NCI-H510A treated with DMSO at 0.1 percent for 48 hours (cell line): ENCODE measurements at regions not wholly inside any gene's neighbourhood (a gene's known extent, or its start where the extent isn't known, plus 50 kb on each side); places are given as distances from the start of the nearest gene placed in this dataset.
"Not testable (repeated sequence)": the region's sequence is repeated elsewhere in the genome, so short reads cannot be mapped to it uniquely, and the experiment has no call there.

ENCODE experiments used
- DNase-seq: peaks from one replicate; lab custom pipeline; 2025; lab: John Stamatoyannopoulos, UW

- DNase-seq: not testable (repeated sequence)
Observed at GRCh38 chr15:88965097-88965496, 51.9 kb upstream of the MFGE8 start.

- DNase-seq: no peak
Observed at GRCh38 chr15:88970232-88970631, 57.1 kb upstream of the MFGE8 start.

GRCh38 chr15:88974392-88974791 is 61.2 kb upstream of the MFGE8 start:
- no peak for DNase-seq

- DNase-seq: no peak
Observed at GRCh38 chr15:88975891-88976290, 62.7 kb upstream of the MFGE8 start.

DNA sequence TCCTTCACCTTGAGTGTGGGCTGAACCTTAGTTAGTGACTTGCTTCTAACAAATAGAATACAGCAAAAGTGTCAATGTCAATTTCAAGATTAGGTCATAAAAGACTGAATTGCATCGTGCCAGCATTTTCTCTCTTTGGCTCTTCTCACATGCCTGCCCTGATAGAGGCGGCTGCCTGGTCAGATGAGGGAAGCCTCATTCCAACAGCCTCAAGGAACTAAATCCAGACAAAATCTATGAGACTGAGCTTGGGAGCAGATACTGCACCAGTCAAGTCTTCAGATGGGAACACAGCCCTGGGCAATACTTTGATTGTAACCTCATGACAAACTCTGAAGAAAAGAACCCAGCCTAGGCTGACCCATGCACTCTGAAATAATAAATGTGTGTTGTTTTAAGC is 63.5 kb upstream of the MFGE8 start:
- DNase-seq: no peak

DNA sequence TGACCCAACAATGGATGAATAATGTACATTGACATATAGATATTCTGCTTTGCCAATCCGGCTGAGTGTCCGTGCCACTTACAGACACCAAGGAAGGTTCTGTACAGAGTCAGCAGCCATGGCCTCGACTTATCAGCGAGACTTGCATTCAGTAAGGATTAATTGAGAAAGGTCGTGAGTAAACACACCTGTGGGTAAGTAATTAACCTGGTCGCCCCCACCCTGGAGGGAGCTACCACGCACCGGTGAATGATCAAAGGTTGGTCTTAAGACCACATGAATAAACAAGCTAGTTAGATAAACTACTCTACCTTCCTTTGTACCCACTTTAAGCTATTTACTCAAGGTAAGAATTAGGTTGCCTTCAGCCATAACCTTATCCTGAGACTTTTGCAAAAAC is 66.5 kb upstream of the MFGE8 start:
- no peak for DNase-seq

DNA sequence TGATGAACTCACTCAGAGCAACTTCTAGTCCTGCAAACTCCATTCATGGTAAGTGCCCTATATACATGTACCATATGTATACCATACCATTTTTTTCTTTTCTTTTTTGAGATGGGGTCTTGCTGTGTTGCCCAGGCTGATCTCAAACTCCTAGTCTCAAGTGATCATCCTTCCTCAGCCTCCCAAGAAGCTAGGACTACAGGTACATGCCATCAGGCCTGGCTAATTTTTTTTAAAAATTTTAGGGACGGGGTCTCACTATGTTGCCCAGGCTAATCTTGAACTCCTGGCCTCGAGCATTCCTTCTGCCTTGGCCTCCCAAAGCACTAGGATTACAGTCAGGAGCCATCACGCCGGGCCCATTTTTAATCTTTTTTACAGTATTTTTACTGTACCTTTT is 67.3 kb upstream of the MFGE8 start:
- no peak for DNase-seq

GRCh38 chr15:88981244-88982215 is 68.4 kb upstream of the MFGE8 start:
- no peak for DNase-seq

DNA sequence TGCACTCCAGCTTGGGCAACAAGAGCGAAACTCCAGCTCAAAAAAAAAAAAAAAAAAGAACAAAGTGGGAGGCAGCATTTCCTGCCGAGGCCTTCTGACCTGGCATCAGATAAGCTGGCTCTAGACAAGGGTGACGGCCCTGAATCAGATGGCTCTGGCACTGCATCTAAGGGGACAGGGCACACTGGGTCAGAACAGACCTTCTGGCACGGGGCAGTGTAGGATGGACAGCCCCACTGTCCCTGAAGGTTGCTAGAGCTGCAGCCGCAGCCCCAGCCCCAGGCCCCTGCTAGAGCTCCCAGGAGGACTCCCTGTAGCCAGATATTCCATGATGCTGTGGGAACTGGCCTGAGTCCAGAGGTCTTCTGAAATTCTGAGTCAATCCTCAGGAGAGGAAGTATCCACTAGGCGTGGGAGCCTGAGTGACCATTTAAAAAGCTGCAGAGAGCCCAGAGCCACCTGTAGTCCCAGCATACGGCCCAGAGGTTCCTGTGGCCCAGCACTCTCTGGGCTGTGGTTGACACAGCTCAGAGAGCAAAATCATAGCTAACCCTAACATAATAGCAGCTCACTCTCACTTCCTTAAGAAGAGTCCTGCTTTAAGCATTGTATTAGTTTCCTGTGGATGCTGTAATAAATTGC is 69.2 kb upstream of the MFGE8 start:
- no peak for DNase-seq

- DNase-seq: no peak
Observed at GRCh38 chr15:88982946-88983342, 69.8 kb upstream of the MFGE8 start.

DNA sequence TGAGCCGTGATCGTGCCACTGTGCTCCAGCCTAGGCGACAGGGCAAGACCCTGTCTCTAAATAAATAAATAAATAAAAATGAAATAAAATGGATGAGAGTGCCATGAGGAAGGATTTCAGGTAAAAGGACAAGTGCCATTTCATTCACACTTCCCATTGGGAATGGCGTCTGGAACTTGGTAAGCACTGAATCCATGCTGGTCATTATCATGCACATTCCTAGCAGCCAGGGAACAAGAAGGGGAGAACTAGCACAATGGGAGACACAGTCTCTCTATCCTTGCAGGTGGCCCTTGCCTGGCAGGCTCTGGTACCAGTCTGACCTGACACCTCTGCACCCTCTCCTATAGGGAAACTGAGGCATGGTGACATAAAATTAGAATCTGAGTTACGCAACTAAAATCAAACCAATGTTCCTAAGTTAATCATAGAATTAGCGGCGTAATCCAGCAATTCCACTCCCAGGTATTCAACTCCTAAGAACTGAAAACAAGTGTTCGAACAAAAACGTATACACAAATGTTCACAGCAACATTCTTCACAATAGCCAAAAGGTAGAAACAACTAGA is 70.8 kb upstream of the MFGE8 start:
- no peak for DNase-seq

DNA sequence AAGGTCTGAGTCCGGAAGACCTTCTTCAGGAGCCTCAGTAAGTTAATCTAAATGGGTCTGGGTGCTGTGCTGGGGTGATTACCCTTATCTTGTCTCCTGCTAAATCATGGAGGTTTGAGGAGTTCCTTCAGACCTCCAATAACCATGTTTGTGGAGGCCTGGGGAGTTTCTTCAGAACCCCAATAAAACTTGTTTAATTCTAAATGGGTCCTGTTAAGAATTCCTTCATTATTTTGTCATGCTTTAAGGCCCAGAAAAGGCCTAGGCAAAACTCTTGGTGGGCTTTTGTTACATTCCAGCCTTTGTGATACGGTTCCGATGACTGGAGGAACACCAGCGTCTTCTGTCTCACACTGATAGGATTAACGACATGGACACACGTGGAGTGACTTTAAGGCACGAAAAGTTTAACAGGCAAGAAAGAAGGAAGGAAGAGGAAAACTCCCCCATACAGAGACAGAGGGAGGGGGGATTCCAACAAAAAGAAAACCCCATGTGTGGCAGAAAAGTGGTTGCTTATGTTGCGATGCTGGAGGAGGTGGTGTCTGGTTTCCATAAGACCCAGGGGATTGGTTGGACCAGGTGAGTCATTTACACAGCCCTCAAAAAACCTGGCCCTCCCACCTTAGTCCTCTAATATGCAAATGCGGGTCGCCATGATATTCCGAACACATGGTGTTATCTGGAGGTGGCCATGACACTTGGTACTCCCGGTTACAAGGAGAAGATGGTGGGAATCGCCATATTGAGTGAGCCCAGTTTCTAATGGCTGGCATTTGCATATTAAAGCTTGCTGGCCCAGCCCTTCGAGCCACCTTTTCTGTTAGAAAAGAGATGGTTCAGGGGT is 72.6 kb upstream of the MFGE8 start:
- no peak for DNase-seq

DNA sequence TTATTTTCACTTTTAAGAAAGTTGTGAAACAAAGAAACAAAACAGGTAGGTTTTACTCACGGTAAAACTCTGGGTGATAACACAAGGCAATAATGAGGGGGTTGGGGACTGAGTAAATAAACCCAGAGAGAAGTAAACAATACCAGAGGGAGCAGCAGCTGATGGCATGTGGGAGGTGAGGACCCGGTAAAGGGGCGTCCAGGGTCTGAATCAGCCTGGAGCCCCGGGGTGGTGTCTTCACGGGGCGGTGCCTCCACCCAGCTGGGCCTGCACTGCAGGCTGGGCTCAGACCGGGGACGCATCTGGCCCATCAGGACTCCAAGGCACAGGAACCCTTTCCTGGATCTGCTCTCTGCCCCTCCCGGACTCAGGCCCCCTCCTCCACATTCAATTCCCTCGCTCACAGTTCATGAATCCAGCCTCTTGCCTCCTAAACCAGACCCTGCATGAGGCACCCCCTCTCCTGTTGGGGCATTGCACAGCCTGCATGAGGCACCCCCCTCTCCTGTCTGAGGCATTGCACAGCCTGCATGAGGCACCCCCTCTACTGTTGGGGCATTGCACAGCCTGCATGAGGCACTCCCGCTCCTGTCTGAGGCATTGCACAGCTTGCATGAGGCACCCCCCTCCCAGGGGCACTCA is 73.9 kb upstream of the MFGE8 start:
- DNase-seq: no peak

GRCh38 chr15:88987591-88987933 is 74.4 kb upstream of the MFGE8 start:
- DNase-seq: no peak

GRCh38 chr15:88987934-88988671 is 74.9 kb upstream of the MFGE8 start:
- DNase-seq: no peak

DNA sequence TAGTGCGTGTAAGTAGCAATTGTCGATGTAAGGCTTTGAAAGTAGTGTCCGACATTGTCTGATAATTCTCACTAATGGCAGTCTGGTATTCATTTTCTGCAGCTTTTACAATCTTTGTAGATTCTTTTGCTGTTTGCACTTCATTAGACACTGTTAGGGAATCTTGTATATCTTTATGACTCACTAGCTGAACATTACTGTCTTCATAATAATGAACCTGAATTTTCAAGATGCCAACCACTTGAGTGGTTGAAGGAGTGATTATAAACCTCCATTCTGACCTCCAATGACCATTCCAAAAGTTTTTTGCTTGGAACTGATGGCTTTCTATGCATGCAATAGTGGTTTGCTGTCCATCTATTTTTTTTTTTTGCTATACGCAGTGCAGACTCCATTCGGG is 76.4 kb upstream of the MFGE8 start:
- DNase-seq: no peak

- peak; percentile 40 for DNase-seq
Observed at GRCh38 chr15:88990185-88990679, 77.1 kb upstream of the MFGE8 start.

- DNase-seq: no peak
Observed at GRCh38 chr15:88992216-88992615, 79.0 kb upstream of the MFGE8 start.

DNA sequence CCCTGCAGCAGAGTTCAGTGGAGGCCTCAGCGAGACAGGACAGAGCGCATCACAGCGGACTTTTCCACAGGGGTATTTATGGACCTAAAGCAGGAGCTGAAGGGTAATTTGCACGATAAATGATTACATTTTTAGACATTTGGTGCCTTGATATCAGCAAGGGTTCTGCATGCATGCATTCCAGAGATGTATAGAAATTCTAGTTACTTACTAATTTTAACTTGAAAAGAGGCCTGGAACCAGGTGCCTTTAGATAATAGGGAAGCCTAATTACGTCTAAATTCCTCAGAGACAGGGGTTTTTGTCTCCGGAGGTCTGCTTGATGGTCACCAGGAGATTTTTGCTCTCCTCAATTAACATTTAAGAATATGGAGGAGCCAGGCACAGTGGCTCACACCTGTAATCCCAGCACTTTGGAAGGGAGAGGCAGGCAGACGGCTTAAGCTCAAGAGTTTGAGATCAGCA is 79.8 kb upstream of the MFGE8 start:
- DNase-seq: no peak

GRCh38 chr15:88993662-88994061 is 80.5 kb upstream of the MFGE8 start:
- no peak for DNase-seq

DNA sequence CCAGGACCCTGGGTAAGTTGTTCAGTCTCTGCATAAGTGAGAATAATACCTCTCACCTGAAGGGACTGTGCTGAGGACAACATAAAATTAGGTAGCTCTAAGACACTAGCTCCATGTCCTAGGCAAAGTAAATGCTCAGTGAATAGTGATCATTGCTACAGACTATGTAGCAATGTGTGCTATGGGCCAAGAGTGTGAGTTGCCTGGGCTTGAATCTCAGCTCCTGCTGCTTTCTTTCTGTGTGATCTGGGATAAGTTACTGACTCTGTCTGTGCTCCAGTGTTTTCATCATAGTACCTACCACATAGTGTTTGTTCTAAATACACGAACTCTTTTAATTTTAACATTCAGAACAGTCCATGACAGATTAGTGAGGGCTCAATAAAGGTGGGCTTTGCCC is 81.1 kb upstream of the MFGE8 start:
- DNase-seq: no peak
